NOMO-1 treated with DMSO at 0.1 percent for 48 hours (cell line): ENCODE measurements at regions not wholly inside any gene's neighbourhood (a gene's known extent, or its start where the extent isn't known, plus 50 kb on each side); places are given as distances from the start of the nearest gene placed in this dataset.

Source experiments
- DNase-seq: peaks from one replicate; lab custom pipeline; 2025; ENCODE audit not compliant: unreplicated experiment; lab: John Stamatoyannopoulos, UW

DNA sequence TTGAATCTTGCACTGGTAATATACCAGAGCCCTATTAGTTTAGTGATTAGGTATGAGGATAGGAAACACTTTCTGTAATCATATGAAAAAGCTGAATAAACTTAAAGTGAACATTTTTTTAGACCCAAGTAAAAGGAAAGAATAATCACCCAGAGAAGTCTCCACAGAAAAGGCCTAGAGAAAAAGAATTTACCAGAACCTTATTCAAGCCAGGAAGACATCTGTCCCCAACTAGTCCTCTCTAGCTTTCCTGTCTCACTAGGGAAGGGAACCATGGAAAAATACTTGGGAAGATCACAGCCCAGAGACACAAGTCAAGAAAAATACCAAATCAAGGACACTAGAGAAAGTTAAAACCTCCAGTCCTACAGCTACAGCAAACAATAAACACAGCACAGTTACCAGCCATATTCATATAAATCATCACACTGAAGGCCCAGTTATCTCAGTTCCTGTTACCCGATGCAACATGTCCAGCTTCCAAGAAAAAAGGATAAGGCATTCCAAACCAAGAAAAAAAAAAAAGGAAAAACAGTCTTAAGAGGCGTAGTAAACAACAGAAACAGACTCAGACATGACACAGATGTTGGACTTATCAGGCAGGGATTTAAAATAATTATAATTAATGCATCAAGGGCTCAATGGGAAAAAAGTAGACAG is 461.5 kb downstream of the IRS1 start:
- DNase-seq, result no peak

DNA sequence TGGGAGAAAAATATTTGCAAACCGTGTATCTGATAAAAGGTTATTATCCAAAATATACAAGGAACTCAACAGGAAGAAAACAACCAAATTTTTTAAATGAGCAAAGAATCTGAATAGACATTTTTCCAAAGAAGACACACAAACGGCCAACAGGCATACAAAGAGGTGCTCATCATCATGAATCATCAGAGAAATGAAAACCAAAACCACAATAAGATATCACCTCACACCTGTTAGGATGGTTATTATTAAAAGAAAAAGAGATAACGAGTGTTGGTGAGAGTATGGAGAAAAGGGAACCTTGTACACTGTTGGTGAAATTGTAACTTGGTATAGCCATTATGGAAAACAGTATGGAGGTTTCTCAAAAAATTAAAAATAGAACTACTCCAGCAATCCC is 463.3 kb downstream of the IRS1 start:
- no peak for DNase-seq

DNA sequence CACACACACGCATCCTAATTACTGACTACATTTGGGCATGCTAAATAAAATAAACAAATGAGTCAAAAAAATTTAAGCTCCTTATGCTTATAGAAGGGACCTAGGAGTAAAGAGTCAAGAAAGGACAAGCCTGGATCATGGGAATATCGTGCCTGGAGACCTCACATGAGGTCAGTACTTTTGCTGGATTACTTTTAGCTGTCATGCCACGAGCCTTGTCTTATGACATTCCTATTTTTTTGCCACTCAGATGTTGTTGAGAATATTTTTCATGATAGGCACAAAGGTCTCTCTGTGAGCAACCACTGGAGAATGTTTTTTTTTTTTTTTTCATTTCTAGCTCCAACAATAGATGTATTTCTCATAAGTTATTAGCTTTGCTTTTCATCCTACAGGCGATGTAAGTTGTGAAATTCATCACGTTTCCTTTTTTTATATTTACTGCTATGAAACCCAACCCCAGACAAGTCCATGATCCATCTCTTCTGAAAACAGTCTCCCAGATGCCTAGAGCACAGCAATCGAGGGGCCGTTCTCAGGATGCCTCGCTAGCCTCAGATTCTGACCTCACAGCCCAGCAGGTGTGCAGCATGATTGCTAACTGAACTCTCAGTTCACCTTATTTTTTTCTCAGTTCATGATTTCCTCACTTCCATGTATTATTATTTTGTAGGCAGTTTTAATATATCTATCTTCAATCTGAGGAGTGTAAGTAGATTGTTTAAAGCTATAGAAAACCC is 464.5 kb downstream of the IRS1 start:
- DNase-seq, result no peak

DNA sequence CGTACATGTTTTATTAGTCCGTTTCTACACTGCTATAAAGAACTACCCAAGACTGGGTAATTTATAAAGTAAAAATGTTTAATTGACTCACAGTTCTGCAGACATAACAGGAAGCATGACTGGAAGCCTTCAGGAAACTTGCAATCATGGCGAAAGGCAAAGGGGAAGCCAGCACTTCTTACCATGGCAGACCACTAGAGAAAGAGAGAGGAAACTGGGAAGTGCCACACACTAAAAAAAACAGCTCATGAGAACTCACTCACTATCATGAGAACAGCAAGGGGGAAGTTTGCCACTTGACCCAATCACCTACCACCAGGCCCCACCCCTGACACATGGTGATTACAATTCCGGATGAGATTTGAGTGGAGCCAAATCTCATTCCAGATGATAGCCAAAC is 466.2 kb downstream of the IRS1 start:
- no peak for DNase-seq

DNA sequence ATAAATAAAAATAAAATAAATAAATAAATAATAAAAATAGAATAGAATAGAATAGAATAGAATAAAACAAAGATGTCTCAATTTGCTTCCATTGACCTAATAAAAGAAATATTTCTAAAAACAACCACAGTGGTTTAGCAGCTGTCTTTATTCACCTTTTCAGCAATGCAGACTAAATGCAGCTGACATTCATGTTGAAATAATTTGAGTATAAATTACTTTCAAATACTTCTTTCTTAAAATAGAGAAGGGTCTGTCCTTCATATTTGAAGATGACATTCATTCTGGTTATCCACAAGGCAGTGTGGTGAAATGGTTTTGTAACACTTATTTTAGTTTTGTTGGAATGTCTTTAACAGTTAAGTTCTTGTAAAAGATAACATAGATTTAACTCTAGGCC is 469.4 kb downstream of the IRS1 start:
- no peak for DNase-seq

DNA sequence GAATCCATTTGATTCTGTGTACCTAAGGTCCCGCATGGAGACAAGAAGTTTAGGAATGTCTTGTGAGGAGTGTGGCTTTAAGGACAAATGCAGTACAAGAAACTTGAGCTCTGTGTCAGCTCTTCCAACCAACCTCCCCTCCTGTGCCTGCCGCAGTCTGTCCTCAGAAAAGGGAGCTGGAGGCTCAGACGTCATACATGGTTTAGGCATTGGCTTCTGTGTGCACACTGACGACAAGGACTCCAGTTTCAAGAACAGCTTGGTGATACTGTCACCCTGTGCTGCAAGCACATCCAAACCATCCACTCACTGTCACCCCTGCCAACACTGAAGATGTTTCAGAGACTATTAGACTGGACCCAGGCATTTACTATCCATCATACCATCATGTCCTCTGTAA is 470.4 kb downstream of the IRS1 start:
- no peak for DNase-seq

DNA sequence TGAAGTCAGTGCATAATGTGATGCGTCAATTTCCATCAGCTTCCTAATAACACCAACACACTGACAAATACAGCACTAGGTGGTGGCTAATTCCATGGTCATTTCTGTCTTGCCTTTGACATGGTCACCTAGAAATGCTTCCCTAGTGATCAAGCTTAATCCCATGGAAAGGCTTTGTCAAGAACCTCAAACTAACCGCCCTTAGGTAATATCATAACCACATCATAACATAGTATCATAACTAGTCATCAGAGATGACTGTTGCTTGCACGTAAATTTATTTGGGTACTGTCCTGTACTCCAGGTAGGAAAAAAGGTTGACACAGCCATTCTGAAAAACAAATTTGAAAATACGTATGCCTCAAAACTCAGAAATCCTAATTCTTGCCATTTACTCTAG is 471.8 kb downstream of the IRS1 start:
- no peak for DNase-seq

DNA sequence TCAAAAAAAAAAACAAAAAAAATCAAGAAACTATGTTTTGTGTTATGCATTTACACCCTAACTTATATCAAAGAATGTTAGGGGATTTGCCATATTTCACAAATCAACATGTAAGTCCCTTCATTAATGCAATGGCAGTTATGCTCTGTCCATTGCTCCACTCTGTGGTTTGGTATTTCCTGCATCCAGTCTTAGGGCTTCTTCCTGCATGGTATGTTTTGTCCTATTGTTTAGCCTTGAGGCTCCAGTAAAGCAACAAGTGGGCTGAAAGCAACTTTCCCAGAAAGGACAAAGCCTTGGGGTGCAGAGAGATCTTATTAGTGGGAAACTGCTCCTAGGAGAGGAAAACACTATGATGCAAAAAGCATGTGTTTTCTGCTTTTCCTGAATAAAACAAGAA is 474.1 kb downstream of the IRS1 start:
- DNase-seq, result peak; percentile 57

DNA sequence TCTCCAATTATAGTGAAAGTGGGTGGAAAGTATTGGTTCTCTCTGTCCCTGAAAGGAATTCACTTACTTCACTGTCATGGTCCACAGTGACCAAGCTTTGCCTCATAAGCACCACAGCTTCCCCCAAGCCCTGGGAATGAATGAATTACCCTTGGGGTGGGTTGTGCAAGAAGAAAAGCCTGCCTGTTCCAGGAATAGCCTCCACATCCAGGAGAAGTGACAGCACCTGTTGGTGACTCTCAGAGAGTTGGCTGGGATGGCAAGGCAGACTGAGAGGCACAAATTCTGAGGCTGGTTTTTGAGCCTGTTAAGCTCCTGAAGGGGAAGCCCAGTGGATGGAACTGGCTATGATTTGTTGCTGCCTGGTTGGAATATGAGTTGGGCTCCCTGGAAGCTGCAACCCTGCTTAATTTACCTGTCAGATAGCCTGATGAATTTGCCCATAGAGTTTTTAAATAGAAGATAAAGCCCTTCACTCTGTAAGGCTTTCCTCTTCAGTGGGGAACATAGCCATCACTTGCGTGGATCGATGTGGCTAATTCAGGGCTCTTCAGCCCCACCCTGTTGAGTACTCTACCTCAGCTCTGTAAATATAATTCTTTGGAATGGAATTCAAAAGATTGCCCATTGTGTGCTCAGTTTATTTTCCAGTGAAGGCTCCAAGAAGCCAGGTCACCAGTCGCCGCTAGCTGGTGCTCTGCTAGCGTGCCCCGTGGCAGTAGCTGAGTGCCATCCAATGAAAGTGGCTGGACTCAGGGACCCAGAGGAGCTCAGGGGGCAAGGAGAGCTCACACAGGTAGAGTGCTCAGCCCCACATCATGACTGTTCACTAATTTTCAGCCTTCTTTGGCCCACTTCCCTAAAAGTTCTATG is 479.3 kb downstream of the IRS1 start:
- DNase-seq, result no peak

DNA sequence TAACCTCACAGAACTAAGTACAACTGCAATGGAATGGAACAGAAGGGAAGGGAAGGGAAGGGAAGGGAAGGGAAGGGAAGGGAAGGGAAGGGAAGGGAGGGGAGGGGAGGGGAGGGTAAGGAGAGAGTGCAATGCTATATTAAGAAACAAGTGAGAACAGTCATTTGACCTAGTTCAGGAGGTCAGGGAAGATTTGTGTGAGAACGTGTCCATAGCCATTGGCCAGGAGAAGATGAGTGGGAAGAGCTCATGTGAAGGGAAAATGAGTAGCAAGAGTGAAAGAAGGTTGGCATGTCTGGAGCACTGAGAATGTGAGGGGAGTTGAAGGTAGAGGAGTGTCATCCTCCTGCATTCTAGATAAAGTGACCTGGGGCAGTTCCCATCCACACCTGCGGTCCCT is 481.6 kb downstream of the IRS1 start:
- DNase-seq, result no peak

DNA sequence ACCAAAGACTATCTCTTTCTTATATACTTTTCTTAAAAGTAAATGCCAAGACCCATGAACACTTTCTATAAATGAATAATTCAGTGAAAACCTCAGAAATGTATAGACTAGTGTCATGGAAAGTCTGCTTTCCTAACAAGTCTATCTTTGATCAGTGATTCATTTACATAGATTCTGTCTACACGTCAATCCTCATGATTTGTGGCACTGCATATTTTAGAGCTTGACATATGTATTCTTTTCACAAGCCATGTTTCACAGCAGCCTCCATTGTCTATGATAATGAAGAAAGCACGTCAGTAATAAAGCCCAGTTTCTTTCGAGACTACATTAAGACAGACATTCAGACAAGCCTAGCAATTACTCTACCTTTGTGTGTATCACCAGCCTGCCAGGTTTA is 486.6 kb downstream of the IRS1 start:
- DNase-seq, result no peak

DNA sequence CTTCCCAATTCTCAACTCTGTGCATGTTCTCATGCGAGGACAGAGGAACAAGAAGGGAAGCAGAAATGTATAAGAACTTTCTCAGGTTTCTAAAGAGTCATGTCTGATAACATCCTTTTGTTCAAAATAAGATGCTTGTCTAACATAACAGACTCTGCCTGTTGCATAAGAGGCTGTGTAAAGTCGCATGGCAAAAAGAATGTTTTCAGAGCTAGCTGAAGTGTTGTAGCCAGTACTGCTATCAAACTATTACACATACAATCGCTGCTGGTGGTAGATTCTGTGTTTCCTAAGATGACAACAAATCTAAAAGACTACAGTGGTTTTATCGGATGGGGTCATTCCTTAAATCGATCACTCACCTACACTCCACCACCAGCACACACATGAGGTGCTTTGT is 487.5 kb downstream of the IRS1 start:
- DNase-seq, result no peak

DNA sequence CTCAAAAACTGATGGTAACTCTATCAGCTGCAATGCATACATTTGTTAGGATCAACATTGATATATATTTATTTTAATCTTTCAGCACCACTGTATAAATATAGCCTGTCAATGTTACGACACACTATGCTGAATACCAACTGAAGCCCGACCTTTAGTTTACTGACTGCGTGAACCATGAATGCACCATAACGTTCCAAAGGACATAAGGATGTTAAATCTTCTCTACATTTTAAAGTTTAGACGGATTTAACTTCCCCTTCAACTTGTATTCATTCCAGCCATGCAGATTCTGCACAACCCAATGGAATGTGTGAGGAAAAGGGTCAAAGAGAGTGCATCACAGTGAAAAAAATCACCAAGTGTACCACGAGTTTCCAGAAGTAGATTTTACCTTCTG is 489.5 kb downstream of the IRS1 start:
- no peak for DNase-seq

DNA sequence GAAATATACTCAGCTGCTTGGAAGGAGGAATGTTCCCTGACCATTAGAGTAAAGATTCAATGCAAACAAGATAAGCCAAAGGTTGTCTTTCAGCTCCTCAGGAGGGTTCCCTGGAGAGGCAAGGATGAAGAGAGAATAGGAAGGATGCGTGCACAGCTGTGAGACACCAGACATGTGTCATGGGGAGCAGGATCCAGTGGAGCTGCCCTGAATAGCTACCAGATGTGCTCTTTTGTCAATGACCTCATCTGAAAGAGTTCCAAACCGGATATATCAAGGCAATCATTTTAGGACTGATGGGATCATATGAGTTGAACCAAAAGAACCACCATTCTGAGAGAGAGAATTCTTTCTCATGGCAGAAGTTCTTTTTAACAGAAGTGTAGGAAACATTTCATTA is 490.6 kb downstream of the IRS1 start:
- DNase-seq, result no peak

DNA sequence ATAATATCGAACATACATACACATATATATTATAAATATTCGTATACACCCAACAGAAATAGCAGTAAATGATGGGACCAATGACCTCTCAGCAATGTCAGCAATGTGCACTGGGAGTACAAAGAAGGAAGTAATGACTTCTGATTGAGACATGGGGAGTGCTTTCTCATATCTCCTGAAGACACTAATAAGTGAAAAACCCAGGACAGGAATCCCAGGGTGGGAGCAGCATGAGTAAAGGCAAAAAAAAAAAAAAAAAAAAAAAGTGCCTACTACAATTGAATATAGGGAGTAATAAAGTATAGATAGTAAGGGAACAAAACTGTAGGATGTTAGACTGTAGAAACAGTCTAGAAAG is 491.3 kb downstream of the IRS1 start:
- DNase-seq, result no peak

DNA sequence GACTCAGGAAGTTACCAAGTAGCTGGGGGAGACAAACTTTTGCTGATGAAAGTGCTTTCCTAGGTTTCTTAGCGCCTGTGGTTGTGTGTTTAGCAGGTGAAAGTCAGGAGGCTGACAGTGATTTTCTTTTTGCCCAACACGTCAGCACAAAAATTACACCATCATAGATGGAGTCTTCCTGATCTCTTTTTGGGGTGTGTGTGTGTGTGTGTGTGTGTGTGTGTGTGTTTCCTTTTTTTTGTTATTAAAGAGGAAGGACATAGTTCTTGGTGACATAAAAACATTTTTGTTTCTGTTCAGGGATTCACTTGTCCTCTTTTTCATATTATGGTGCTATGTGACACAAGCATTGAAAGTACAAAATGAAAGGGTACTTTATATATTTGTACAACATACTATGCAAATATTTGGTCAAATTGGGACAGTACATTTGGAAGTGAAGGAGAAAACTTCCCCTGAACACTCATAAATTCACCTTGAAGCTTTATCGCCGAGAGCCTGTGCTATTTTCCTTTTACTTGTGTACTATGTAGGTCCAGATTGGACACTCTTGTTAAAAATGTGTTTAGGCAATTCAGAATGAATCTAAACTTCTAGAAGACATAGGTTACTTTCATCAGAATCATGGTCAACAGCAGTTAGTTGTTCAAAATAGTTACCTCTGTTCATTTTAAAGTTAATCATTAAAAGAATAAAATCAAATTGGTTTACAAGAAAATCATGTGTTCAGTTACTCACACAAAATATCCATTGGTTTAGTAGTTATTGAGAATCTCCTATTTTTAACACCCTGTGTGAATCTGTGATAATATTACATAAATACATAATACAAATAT is 491.9 kb downstream of the IRS1 start:
- DNase-seq, result no peak

DNA sequence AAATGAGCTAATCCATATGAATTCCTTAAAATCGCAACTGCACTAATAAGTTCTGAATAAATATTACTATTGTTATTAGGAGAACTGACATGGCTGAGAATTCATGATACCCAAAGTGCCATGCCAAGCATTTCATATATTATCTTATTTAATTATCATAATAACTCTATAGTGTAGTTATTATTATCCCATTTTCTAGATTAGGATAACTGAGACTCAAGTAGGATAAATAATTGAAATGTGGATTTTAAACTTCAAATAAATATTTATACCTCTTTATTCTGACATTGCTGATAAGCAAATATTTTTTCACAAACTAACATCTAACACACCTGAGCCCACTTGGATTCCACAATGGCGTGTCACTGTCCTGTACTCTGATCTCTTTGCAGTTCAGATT is 492.7 kb downstream of the IRS1 start:
- no peak for DNase-seq

DNA sequence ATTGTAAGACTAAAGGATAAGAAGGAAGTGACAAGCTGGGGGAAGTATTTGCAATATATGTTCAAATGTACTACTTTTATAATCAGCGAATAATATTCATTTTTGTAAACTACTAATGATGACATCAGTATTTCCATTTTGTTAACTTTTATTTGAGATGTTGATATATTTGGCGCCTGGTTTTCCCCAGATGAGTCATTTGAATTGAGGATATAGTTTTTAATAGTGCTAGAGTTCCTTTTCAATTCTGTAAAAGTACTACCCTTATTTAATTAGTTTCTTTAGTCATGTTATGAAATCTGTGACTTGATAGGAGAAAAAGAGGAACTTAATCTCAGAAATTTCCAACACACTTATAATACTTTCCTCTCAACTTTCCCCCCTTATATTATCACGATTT is 495.3 kb downstream of the IRS1 start:
- peak; percentile 62 for DNase-seq

DNA sequence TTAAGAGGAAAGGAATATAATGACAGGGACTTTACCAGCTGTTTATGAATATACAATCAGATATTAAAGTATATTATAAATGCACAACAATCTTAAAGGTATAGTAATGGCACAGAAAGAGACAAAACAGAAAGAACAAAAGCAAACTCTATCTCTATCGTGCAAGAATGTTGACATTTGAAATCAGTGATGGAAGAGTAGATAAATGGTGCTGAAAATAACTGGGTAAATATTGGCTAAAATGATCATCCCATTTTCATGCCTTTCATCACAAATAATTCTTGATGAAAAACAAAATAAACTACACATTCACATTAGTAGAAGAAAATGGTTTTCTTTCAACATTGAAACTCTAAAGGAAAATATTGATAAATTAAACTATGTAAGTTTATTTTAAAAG is 495.9 kb downstream of the IRS1 start:
- no peak for DNase-seq

DNA sequence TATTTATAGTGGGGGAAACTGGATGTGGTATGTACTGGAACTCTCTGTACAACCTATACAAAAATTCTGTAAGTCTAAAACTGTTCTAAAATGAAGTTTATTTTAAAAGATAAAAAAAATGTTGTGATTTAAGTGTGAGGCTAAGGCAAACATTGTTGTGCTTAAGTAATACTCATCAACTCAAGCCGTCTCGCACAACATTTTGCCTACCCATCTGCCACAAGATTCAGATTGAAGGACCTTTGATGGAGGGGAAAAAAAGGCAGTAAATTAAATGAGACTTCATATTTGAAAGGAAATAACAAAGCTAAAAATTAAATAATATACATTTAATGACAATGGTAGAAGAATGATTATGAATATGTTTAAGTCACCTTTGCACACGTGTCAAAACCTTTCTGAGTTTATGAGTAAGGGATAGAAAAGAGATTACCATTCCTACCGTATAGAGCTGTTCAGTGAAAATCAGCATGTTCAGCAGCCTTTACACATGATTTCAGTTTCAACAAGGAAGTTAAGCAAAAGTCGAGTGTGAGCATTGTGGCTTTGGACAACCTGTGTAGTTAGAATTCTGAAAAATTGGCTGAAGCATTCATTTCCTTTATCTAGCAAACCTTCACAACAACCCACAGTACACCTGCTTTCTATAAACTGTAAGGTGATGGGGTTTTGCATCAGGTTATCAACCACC is 499.3 kb downstream of the IRS1 start:
- DNase-seq, result peak; percentile 40

DNA sequence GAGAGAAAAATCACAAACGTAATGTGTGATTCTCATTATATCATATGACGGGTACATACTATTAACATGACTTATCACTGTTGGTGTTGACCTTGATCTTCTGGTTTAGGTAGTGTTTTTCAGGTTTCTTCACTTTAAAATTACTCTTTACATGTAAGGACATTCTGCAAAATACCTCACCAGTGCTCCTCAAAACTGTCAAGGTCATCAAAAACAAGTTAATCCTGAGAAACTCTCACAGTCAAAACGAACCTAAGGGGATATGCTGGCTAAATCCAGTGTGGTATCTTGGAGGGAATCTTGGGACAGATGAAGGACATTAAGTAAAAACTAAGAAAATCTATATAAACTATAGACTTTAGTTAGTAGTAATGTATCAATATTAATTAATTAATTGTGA is 499.8 kb downstream of the IRS1 start:
- DNase-seq, result no peak
